DOHH2 (cell line): ENCODE measurements at regions not wholly inside any gene's neighbourhood (a gene's known extent, or its start where the extent isn't known, plus 50 kb on each side); places are given as distances from the start of the nearest gene placed in this dataset.

ENCODE experiments used
- EZH2phosphoT487 ChIP-seq: fragments of 200-600 bp; sonication (generic); IDR thresholded peaks from 2 replicates; pipeline ENCODE4 v1.6.1; 2017; ENCODE audit warnings: borderline replicate concordance, mild to moderate bottlenecking, antibody characterized with exemption, low read length, moderate library complexity, mixed read lengths
- TF ChIP-seq, protein P1 (sequence below): fragments of 200-600 bp; sonication (generic); IDR thresholded peaks from one replicate; pipeline ENCODE4 v1.5.1; 2014; ENCODE audit warnings: antibody characterized with exemption, mild to moderate bottlenecking, low read depth, low read length; ENCODE audit not compliant: poor library complexity, severe bottlenecking

DNA sequence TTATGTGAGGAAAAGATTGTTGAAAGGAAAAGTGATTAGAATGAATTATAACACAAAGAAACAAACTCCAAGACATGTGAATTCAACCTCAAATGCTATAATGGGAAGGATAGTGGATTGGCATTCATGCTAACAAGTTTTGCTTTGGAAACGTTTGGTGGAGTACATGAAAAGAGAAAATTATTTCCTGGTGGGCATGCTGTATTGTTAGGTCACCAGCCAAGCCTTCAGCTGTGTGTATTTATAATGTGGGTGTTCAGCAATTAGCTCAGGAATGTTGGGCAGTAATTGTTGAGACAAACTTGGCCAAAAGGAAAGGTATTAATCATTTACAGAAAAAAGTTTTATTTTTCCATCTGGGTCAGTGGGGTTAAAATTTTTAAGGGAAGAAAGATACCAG lies 198.9 kb upstream of the ARSJ start:
- TF ChIP-seq, protein P1, sequence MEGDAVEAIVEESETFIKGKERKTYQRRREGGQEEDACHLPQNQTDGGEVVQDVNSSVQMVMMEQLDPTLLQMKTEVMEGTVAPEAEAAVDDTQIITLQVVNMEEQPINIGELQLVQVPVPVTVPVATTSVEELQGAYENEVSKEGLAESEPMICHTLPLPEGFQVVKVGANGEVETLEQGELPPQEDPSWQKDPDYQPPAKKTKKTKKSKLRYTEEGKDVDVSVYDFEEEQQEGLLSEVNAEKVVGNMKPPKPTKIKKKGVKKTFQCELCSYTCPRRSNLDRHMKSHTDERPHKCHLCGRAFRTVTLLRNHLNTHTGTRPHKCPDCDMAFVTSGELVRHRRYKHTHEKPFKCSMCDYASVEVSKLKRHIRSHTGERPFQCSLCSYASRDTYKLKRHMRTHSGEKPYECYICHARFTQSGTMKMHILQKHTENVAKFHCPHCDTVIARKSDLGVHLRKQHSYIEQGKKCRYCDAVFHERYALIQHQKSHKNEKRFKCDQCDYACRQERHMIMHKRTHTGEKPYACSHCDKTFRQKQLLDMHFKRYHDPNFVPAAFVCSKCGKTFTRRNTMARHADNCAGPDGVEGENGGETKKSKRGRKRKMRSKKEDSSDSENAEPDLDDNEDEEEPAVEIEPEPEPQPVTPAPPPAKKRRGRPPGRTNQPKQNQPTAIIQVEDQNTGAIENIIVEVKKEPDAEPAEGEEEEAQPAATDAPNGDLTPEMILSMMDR = no peak
- TF ChIP-seq EZH2phosphoT487 = no peak
